ENCODE measurements at regions not wholly inside any gene's neighbourhood (a gene's known extent, or its start where the extent isn't known, plus 50 kb on each side); places are given as distances from the start of the nearest gene placed in this dataset.
"Not testable (repeated sequence)": the region's sequence is repeated elsewhere in the genome, so short reads cannot be mapped to it uniquely, and the experiment has no call there.

DNA sequence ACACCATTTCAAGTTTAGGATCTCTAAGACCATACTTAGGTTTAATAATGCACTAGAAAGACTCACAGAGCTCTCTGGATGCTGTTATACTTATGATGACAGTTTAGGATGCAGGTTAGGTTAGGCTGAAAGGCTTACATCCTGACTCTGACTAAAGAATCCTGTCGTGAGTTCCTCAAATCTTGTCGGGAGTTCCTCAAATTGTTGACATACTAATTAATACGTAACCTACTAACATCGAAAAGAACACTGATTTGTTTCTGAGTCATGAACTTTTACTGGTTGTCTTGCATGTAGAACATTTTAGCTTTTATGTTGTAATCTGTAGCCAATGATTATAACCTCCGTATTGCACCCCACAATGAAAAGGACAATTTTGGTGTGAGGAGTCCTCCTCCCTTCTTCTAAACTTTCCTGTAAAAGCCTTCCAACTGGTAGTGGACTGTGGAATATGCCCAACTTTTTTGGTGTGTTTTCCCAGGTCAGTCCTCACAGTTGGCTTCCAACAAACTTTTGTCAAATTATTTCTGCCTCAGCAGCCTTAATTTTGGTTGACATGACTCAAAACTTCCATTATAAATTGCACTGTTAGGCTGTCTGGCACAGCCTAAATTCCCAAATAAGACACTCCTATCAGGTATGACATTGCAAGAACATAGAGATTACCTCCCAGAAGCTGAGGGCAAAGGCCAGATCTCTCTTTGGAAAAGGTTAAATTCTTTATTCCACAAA lies 107.9 kb upstream of the PALMD start:
- no peak for DNase-seq (ENCODE audit: low read depth in 2 of 2)

DNA sequence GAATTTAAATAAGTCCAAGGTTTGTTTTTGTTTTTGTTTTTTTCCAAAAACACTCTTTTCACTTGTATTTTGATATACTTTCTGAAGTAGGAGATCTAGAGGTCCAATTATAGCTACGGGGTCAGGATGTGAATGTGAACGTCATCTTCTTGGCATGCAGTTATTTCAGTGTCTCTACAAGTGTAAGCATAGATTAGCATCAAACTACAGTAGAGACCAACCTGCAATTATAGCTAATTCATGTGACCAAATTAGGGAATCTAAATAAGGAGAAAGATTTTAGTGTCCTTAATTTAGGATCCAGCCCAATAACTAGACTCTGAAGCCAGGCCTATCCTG lies 107.3 kb upstream of the PALMD start:
- DNase-seq (ENCODE audit: low read depth in 2 of 2): no peak

DNA sequence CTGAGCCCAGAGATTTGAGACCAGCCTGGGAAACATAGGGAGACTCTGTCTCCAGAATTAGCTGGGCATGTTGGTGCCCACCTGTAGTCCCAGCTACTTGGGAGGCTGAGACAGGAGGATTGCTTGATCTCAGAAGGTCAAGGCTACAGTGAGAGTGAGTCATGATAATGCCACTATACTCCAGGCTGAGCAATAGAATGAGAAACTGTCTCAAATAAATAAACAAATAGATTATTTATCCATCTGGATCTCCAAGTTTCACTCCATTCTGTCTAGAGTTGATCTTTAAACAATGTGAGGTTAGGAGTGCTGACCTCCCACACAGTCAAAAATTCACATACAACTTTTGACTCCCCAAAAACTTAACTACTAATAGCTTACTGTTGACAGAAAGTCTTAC lies 106.8 kb upstream of the PALMD start:
- no peak for DNase-seq (ENCODE audit: low read depth in 2 of 2)

DNA sequence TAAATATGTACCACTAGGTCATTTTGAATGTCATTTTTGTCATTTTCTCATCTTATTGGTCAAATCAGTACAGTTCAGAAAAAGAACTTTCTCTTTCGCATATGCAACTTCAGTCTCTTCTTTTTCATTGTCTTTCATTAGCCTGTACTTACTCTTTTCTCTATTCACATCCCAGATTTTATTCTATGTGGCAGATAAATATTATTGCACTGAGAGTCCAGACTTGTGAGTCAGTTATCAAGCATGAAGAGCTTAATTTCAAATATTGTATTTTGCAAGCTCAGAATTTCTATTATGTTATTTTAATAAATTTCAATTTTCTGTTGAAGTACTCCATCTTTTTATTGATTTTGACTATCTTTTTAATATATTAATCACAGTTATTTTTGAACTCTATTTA lies 105.2 kb upstream of the PALMD start:
- DNase-seq (ENCODE audit: low read depth in 2 of 2): no peak

DNA sequence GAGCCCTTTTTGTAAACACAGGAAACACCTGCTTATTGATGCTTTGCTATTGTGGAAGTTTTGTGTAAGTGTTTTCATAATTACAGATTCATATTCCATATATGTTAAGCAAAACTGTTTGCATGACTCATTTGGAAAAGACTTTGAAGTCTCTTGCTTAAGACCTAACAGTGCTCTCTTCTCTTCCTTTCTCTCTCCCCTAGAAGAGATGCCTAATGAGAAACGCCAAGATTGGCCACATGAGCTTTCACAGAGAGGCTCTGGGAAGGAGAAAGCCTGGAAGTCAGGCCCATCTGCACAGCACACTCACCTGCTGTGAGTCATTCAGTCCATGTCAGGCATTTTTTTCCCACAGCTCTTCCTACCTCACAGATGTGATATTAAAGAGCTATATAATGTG lies 101.6 kb upstream of the PALMD start:
- no peak for DNase-seq (ENCODE audit: low read depth in 2 of 2)

DNA sequence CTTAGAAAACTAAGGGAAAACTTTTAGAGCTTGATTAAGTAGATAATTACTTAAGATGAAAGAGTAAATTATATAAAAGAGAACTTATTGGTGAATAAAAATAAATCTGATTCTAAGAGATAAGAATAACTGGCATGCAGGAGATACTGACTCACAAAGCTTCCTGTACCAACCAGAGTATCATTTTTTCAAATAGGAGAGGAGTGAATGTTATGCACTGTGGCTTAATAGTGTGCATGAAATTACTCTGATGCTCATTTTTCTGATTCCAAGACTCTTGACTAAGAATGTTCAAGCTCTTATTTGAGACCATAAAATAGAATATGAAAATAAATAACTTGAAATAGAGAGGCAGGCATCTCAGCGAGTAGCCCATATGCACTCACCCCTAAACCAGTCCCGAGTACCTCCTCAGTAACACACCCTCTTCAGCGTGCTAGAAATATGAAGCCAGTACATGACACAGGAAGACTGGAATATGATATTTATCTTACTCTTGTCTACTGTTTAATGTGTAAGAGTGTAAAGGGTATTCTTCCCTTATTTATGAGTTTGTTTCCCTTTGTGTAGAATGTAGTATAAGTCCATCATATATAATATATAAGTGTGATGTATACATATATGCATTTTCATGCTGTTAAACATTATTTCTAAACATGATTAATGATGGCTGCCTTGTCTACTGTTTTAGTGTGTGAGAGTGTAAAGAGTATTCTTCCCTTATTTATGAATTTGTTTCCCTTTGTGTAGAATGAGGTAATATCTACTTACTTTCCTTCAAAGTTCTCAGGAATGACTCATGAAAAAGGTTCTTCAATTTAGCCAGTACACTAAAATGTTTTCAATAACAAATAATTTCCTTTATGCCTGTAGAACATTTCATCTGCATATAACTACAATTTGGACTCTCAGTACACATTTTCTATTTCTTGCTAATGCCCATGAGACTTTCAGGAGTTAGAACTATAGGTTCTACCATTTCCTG lies 99.2 kb upstream of the PALMD start:
- no peak for DNase-seq (ENCODE audit: low read depth in 2 of 2)

DNA sequence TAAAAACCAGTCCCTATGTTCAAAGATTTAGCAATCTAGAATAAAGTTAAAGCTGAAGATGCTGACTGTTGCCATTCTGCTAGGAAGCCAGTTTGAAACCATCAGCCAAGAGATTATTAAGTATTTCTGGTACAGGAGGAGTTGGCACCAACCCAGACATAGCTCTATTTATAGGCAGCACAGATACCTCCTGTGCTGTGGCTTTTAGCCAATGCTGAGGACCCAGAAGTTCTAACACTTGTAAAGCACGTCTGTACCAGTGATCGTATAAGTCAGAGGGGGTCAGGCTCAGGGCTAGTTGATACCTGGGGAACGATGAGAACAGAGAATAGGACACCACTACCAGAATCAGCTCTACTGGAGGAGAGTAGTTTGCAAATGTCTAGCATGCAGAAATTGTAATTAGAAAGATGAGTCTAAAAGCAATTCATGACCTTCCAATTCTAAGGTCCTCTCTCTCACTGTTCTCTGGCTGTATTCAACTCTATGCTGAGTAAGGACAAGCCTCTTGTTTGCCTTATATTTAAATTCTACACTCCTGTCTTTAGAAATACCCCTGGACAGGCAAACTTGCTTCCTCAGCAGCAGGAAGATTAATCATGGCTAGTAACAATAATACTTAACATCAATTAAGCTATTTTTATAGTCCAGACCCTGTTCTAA lies 96.8 kb upstream of the PALMD start:
- DNase-seq (ENCODE audit: low read depth in 2 of 2): no peak

DNA sequence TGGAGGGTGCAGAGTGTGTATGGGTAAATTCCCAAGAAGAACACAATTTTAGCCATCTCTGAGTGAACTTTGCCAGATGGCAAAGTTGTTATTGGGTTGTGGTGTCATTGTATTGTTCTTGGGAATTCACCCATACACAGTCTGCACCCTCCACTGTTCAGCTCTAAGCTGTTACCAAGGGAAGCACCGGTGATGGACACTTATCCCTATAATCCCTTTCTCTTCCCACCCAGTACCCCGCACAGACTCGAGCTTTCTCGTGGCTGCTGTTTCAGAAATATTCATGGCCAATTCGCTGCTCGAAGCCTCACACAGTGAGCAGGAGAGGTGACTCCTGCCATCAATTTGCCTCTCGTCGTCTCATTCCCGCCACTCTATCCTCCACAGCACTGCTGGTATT lies 95.7 kb upstream of the PALMD start:
- no peak for DNase-seq (ENCODE audit: low read depth in 2 of 2)

DNA sequence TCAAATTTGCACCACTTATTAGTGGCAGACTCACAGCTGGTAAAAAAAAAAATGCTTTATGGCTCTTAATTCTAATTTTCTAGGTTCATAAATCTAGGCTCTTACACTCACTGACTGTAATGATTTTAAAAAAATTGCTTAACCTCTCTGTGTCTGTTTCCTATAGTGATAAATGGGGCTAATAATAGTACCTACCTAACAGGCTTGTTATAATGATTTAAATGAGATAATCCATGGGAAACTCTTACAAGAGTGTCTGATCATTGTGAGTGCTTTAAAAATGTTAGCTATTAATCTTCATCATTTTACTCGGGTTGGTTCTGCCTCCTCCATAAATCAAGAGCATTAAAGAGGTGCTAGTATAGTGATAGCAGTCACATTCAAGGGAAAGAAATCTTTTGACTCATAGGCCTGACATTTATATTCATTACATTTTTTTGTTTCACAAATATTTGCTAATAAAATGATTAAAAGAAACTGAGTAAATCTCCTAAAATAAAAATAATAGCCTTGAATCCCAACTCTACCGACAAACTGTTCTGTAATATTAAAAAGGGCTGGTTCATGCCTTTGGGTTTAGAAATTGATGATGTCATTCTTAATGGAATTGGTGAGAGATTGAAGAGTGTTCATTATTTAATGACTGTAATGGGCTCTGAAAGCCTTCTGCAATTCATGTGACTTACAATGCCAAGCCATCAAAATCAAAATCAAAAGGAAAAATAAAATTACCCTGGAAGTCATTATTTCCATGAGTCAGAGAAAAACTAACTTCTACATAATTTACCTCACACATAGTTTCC lies 93.9 kb upstream of the PALMD start:
- DNase-seq (ENCODE audit: low read depth in 2 of 2): no peak

DNA sequence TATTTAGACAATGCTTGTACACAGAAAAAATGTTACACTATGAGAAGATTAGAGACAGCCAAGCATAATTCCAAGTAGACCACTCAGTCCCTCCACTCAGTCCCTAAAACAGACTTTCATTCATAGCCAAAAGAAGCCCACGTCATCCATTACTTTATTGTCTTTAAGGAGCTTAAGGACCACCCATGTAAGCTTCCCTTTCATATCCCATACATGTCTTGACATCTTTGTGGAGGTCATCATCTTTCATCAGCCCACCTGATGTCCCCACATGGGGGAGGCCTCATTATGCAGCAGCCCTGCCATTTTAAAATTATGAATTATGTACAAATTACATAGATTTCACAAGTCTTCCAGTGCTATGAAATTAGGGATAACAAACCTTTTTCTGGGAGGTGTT lies 92.6 kb upstream of the PALMD start:
- no peak for DNase-seq (ENCODE audit: low read depth in 2 of 2)

DNA sequence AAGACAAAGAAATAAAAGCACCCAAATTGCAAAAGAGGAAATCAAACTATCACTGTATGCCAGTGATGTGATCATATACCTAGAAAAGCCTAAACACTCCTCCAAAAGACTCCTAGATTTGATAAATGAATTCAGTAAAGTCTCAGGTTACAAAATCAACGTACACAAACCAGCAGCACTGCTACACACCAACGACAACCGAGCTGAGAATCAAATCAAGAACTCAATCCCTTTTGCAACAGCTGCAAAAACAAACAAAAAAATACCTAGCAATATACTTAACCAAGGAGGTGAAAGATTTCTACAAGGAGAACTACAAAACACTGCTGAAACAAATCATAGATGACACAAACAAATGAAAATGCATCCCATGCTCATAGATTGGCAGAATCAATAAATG lies 92.1 kb upstream of the PALMD start:
- not testable (repeated sequence) for DNase-seq (ENCODE audit: low read depth in 2 of 2)

DNA sequence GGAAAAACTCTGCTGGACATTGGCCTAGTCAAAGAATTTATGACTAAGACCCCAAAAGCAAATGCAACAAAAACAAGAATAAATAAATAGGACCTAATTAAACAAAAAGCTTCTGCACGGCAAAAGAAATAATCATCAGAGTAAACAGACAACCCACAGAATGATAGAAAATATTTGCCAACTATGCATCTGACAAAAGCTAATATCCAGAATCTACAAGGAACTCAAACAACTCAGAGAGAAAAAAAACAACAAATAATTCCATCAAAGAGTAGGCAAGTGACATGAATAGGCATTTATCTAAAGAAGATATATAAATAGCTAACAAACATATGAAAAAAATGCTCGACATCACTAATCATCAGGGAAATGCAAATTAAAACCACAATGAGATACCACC lies 91.2 kb upstream of the PALMD start:
- DNase-seq (ENCODE audit: low read depth in 2 of 2): no peak

DNA sequence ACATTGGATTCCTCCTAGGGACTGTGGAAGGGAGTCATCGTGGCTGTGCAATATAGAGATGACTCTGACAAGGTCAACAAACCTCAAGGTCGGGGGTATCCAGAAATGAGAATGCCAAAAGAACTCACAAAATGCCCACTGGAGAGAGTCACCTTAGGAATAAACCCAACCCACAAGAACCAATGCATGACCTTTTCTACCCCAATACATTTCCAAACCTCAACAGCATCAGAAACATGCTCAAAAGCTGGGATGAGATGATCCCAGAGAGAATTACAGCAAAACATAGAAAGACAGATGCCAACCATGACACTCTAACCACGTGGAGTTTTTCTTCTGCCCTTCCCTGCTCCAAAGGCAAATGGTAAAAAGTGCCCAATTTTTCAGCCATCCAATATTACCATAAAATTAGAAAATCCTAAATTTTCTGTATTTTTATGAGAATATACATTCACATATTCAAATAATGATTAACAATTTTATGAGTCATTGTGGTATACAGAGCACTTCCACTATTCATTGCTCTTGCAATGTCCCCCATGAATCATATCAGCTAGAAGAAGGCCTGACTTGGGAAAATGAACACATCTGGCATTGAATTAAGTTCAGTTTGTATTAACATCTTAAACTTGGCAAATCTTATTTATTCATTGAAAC lies 88.2 kb upstream of the PALMD start:
- no peak for DNase-seq (ENCODE audit: low read depth in 2 of 2)

DNA sequence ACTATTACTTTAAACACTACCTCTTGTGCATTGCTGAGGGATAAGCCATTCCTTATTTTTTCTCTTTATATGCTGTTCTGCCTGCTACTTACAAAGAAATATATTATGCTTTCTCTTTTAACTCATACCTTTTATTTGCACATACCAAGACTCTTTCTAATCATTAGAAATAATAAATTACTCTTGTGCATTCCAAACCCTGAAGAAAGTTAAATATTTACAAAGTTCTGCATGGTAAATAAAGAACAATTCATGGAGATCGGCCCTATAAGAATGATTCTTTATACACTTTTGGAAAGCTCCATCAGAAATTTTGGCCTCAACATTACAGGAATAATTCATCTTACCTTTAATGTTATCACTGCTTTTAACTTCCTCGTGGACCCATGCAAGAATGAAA lies 86.7 kb upstream of the PALMD start:
- DNase-seq (ENCODE audit: low read depth in 2 of 2): no peak

DNA sequence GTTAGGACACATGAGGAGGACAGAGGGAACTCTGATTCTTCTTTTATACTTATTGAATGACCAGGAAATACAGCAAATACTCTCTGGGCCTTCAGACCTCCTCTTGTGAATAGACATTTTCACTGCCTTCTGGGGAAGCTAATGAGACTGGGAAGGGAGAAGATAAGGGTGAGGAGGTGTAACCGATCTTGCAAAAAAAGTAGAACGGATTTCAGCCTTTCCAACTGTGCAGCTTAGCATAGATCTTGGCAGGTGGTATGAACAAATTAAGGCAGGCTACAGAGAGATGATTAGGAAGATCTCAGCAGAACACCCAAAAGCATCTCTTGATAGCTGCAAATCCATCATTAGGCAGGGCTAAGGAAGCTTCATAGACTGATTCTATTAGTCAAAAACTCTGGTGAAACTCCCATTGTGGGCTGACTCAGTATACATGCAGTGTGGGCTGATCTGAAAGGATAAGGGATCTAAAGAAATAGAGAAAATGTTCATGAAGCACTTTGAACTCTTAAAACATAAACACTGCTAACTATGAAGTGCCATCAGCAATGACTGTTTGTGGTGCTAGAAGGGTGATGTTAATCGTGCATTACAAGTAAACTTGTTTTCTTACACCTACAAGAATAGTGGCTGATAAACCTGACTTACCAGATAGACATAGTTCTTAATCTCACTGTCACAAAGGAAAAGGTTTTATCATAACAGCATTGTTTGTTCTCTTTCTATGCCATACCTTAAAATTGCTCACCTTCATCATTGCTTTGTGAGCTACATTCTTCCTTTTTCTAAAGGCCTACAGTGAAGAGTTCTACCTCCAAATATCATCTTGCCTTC lies 85.5 kb upstream of the PALMD start:
- no peak for DNase-seq (ENCODE audit: low read depth in 2 of 2)

DNA sequence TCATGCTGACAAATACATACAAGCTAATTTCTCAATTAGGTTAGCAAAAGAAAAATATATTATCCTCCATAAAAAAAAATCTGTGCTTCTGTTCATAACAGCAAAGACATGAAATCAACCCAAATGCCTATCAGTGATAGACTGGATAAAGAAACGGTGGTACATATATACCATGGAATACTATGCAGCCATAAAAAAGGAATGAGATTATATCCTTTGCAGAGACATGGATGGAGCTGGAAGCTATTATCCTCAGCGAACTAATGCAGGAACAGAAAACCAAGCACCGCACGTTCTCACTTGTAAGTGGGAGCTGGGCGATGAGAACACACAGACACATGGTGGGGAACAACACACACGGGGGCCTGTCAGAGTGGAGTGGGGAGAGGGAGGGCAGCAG lies 84.0 kb upstream of the PALMD start:
- DNase-seq (ENCODE audit: low read depth in 2 of 2): no peak

DNA sequence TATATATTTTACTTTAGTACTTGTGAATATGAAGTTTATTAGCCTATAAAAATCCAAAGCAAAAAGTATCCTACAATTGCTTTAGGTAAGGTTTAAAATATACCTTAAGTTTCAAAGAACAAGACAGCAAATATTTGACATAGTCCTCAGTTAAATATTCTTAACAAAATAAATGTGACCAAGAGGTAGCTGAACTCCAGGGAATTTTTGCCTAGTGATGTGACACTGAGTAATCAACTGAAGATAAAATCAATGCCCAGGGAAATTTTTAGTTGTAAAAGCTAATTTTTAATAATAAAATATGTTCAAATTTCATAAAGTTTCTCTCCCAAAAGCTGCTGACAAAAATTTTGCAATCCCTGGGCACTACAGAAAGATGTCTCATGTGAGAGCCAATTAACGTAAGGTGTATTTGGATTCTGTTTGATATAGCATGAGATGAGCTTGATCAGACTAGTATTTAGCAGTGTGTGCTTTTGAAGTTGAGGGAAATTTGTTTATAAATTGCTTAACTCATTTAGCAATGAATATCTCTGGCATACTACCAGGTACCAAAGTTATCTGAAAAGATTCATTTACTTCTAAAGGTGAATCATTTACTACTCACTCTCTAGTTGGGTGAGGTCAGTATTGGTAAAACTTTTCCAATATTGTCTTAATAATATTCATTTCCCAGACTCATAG lies 80.2 kb upstream of the PALMD start:
- DNase-seq (ENCODE audit: low read depth in 2 of 2): no peak

DNA sequence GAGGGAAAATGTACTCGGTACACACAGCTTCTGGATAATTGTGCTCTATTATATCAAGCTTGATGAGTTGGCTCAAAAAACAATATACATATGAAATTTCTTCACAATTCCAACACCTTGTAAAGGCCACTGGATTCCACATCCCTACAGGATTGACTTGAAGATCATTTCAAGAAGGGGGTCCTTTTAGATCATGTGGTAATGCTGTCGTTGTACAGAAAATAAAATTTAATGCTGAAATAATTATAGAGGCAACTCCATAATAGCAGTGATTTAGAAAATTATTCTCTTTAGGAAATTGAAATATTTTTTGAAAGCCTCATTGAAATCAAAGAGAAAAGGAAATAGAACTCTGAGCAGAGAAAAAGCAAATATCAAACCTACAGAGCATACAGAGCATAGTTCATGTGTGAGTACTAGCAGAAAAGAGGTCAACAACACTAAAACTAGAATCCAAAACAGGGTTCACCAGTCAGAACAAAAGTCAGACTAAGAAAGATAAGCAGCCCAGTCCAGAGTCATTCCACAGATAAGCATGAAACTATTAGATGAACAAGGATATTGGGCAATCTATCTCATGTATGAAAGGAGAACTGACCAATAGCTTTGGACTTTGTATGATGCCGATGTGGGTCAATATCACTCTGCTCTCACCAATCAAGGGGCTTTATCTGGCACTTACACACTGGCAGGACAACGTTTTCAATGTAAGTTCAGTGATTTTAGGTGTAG lies 79.5 kb upstream of the PALMD start:
- no peak for DNase-seq (ENCODE audit: low read depth in 2 of 2)

DNA sequence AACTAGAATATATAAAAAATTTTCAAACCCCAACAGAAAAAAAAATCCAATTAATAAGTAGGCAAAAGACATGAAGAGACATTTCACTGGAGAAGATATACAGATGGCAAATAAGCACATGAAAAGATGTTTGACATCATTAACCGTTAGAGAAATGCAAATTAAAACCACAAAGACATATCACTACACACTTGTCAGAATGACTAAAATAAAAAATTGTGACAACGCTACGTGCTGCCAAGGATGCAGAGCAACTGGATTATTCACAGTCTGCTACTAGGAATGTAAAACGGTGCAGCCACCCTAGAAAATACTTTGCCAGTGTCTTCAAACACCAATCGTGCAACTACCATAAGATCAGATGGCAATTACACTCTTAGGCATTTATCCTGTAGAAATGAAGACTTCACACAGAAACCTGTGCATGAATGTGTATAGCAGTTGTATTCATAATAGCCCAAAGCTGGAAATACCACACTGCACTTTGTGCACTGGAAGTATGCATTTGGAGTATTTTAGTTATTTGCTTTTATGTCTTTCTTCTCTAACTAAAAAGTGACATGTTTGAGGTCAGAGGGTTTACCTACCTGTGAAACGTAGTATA lies 75.3 kb upstream of the PALMD start:
- DNase-seq (ENCODE audit: low read depth in 2 of 2): no peak
